Lung (tissue), 11 donors: ENCODE measurements at regions not wholly inside any gene's neighbourhood (a gene's known extent, or its start where the extent isn't known, plus 50 kb on each side); places are given as distances from the start of the nearest gene placed in this dataset.

Experiments used
- ATAC-seq: fragments of 200-7000 bp; cut with Tn5 transposase; one replicate; pipeline ENCODE4 v1.9.1; 2020; ENCODE audit warnings: moderate number of reproducible peaks; ENCODE audit not compliant: insufficient read depth, low FRiP score
- DNase-seq, 3 donors: peaks; one replicate each; pipeline ENCODE4 v3.0.0-alpha.2; 2013 to 2017
- H3K27ac ChIP-seq, 2 donors: one replicate each; pipeline ENCODE4 v1.5.1; 2013; ENCODE audit warnings: mild to moderate bottlenecking in 2 of 2, moderate library complexity in 2 of 2, control low read depth in 1 of 2, inconsistent platforms in 1 of 2, low read depth in 1 of 2, low read length in 1 of 2
- H3K27me3 ChIP-seq, 3 donors: one replicate each; pipeline ENCODE4 v1.5.1; 2013; ENCODE audit warnings: low read length in 2 of 3; ENCODE audit not compliant: control insufficient read depth in 3 of 3, insufficient read depth in 3 of 3
- H3K36me3 ChIP-seq, 4 donors: one replicate each; pipeline ENCODE4 v1.5.1; 2013; ENCODE audit warnings: low read length in 4 of 4, mild to moderate bottlenecking in 1 of 4, moderate library complexity in 1 of 4; ENCODE audit not compliant: control insufficient read depth in 4 of 4, insufficient read depth in 4 of 4
- H3K4me1 ChIP-seq, 5 donors: one replicate each; pipeline ENCODE4 v1.5.1; 2013; ENCODE audit warnings: low read length in 5 of 5, mild to moderate bottlenecking in 2 of 5, moderate library complexity in 1 of 5; ENCODE audit not compliant: control insufficient read depth in 5 of 5, insufficient read depth in 5 of 5
- H3K4me3 ChIP-seq: one replicate; pipeline ENCODE4 v1.5.1; 2013; ENCODE audit warnings: mild to moderate bottlenecking, control low read depth, moderate library complexity
- H3K9ac ChIP-seq, 2 donors: one replicate each; pipeline ENCODE4 v1.5.1; 2013; ENCODE audit warnings: low read length in 2 of 2, control low read depth in 1 of 2; ENCODE audit not compliant: insufficient read depth in 1 of 2
- H3K9me3 ChIP-seq, 4 donors: one replicate each; pipeline ENCODE4 v1.5.1; 2013; ENCODE audit warnings: low read length in 3 of 4, mild to moderate bottlenecking in 1 of 4, moderate library complexity in 1 of 4; ENCODE audit not compliant: control insufficient read depth in 4 of 4, insufficient read depth in 3 of 4
- WGBS, 2 donors: extraction: QIAGEN DNeasy Blood & Tissue Kit; methylation state at CpG; one replicate each; pipeline ENCODE4 v1.1.7; 2013; 5-methylcytosine and 5-hydroxymethylcytosine counted together
- TF ChIP-seq, protein P1 (sequence below): IDR thresholded peaks from 2 replicates; pipeline ENCODE4 v1.5.1; 2012; ENCODE audit warnings: mild to moderate bottlenecking; ENCODE audit errors: control extremely low read depth, extremely low read depth
- donor health status: control.
- donor health status: control.
- donor health status: Bipolar disorder and iron deficiency.
- donor health status: healthy.
- donor health status: DM: yes; HTN: yes; CAD: no.

- DNase-seq, result no peak
- Histone ChIP-seq H3K9me3 (peaks cover 0 to 3% (median 0%) of the 10 kb centered on the region in 4 donors), H3K9ac (no peak overlapping the region), H3K27me3 (no peaks in the 10 kb centered on the region), H3K4me3 (no peak overlapping the region), H3K36me3 (no peaks in the 10 kb centered on the region), H3K4me1 (no peaks in the 10 kb centered on the region), H3K27ac (no peak overlapping the region)
- no peak for ATAC-seq
- 75 to 78% methylated on average over 3 of the region's 3 CpGs for WGBS, 2 donors
- TF ChIP-seq, protein P1, sequence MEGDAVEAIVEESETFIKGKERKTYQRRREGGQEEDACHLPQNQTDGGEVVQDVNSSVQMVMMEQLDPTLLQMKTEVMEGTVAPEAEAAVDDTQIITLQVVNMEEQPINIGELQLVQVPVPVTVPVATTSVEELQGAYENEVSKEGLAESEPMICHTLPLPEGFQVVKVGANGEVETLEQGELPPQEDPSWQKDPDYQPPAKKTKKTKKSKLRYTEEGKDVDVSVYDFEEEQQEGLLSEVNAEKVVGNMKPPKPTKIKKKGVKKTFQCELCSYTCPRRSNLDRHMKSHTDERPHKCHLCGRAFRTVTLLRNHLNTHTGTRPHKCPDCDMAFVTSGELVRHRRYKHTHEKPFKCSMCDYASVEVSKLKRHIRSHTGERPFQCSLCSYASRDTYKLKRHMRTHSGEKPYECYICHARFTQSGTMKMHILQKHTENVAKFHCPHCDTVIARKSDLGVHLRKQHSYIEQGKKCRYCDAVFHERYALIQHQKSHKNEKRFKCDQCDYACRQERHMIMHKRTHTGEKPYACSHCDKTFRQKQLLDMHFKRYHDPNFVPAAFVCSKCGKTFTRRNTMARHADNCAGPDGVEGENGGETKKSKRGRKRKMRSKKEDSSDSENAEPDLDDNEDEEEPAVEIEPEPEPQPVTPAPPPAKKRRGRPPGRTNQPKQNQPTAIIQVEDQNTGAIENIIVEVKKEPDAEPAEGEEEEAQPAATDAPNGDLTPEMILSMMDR, result no peak
Observed at GRCh38 chr1:208616776-208617175, 372.6 kb upstream of the PLXNA2 start.

DNA sequence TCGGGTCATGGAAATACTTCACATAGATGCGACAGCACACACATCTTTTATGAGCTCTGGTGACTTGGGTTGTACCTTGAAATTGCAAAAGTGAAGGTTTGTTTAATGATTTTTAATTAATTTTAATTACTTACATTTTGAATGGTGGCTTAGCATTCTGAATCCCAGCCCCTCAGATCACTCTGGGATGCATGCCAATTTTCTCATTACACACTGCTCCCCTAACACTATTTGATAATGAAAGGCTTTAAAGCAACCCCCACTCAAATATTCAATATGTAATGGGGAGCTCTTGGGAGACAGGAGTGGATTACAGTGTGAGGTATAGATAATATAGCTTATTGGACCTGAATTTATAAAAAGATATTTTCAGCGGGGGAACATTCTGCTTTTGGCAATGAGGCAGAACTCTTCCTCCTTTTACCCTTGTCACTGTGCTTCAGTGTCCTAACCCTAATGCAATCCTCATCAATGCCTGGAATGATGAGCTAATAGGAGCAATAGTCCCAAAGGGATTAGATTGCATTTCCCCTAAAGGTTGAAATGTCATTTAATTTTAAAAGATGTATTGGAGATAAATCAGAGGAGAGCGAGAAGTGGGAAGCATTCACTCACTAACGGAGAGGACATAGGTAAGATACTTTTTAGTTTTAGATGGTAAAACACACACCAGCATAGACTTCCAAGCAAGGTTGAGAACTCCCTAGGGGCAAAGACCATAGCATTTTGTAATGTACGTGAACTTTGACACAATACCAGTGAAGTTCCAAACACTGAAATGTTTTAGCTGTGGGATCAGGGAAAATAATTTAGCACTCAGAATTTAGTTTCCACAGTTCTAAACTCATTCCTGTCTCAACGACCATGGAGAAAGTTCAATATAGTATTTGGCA lies 384.1 kb upstream of the PLXNA2 start:
- H3K4me3 ChIP-seq, result no peak overlapping the region
- H3K4me1 ChIP-seq, result no peaks in the 10 kb centered on the region
- WGBS, 2 donors, result 84 to 87% methylated on average over 7 of the region's 7 CpGs
- H3K9me3 ChIP-seq, result no peaks in the 10 kb centered on the region
- no peaks in the 10 kb centered on the region for H3K27me3 ChIP-seq
- no peak overlapping the region for H3K9ac ChIP-seq
- ATAC-seq (no peak), DNase-seq (peak in 1 of 3 donors; percentile 22)
- TF ChIP-seq, protein P1, result no peak
- no peak overlapping the region for H3K27ac ChIP-seq
- no peaks in the 10 kb centered on the region for H3K36me3 ChIP-seq

- no peaks in the 10 kb centered on the region for H3K4me1 ChIP-seq
- no peaks in the 10 kb centered on the region for H3K27me3 ChIP-seq
- TF ChIP-seq, protein P1, result no peak
- 81 to 86% methylated on average over 8 of the region's 8 CpGs for WGBS, 2 donors
- H3K27ac ChIP-seq, result no peak overlapping the region
- H3K9ac ChIP-seq, result no peak overlapping the region
- DNase-seq (peak in 1 of 3 donors; percentile 16), ATAC-seq (no peak)
- H3K4me3 ChIP-seq, result no peak overlapping the region
- no peaks in the 10 kb centered on the region for H3K36me3 ChIP-seq
- H3K9me3 ChIP-seq, result no peaks in the 10 kb centered on the region
Observed at GRCh38 chr1:208631092-208631491, 386.9 kb upstream of the PLXNA2 start.
